ENCODE measurements at regions not wholly inside any gene's neighbourhood (a gene's known extent, or its start where the extent isn't known, plus 50 kb on each side); places are given as distances from the start of the nearest gene placed in this dataset.
"Not testable (repeated sequence)": the region's sequence is repeated elsewhere in the genome, so short reads cannot be mapped to it uniquely, and the experiment has no call there.

GRCh38 chr5:154702477-154702876, 52.7 kb upstream of the LARP1 start:
- no peak for FAIRE-seq

DNA sequence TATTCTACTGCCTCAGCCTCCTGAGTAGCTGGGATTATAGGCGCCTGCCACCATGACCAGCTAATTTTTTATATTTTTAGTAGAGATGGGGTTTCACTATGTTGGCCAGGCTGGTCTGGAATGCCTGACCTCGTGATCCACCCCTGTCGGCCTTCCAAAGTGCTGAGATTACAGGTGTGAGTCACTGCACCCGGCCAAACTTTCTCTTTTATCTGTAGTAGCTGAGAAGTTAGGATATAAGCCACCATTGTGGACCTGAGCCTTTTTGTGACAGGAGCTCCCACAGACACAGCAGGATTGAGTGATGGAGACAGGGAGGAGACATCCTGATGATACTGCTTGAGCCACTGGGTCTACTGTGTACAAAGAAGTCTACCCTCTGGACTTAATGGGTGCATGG, 53.5 kb upstream of the LARP1 start:
- not testable (repeated sequence) for FAIRE-seq

DNA sequence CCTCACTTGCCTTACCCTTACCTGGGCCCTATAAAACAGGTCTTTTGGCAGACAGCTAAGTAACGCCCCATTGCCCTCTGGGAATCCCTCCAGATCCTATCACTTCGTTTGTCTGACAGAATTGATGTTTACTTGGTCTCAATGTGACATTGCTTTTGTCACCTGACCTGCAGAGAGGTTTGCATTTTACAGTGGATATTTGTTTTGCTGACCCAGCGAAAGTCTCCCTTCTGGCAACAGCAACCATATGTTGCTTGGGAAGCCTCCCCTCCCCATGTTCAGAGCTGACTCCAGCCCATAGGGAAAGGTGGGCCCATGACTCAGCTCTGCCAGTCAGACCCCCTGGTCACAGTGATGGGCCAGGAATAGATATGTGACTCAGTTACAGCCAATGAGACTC, 54.0 kb upstream of the LARP1 start:
- peak; percentile 94 for FAIRE-seq

DNA sequence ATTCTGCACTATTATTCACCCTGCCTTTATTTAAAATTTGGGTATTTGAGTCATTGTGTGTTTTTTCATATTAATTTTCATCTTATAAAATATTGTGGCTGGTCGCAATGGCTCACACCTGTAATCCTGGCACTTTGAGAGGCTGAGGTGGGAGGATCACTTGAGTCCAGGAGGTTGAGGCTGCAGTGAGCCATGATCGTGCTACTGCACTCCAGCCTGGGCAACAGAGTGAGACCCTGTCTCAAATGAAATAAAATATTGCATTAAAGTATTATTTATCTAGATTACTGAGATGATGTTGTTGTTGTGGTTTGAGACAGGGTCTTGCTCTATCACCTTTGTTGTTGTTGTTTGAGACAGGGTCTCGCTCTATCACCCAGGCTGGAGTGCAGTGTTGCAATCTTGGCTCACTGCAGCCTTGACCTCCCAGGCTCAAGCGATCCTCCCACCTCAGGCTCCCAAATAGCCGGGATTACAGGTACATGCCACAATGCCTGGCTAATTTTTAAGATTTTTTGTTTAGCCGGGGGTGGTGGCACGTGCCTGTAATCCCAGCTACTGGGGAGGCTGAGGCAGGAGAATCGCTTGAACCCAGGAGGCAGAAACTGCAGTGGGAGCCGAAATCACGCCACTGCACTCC, 54.8 kb upstream of the LARP1 start:
- not testable (repeated sequence) for FAIRE-seq

DNA sequence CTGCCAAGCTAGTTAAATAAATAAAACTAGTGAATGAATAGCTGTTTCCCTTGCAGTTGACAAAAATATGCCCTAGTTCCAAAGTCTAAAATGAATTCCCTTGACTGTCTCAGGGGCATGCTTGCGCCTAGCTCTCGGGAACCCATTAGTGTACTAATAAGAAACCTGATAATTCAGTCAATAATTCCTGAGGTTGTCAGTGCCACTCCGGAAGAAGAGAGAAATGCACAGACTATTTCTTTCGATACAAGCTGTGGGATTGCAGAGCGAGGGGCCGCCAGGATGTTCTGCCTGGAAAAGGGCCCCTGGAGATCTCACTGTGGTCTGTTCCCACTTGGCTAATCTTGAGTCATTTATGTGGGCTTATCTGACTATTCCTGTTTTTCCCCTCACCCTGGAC, 56.4 kb upstream of the LARP1 start:
- FAIRE-seq = no peak

GRCh38 chr5:154697371-154697770, 57.8 kb upstream of the LARP1 start:
- no peak for FAIRE-seq

GRCh38 chr5:154696891-154697290, 58.3 kb upstream of the LARP1 start:
- FAIRE-seq = no peak

- FAIRE-seq = no peak
Observed at GRCh38 chr5:154694159-154694558, 61.0 kb upstream of the LARP1 start.

DNA sequence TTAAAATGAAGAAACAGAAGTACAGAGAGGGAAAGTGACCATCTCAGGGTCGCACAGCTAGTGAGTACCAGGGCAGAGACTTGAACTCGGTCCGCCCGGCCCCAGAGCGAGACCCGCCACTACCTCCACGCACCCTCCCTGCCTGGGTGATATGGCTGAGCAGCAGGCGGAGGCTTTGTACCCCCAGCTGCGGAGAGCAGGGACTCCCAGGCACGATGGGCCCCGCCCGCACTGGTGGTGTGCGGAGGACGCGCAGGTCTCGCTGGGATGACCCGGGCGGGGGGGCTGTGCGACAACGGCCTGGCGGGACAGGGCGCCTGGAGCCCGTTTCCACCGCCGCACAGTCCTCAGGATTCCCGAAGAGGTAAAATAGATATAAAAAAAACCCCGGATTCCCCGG, 64.7 kb upstream of the LARP1 start:
- no peak for FAIRE-seq

DNA sequence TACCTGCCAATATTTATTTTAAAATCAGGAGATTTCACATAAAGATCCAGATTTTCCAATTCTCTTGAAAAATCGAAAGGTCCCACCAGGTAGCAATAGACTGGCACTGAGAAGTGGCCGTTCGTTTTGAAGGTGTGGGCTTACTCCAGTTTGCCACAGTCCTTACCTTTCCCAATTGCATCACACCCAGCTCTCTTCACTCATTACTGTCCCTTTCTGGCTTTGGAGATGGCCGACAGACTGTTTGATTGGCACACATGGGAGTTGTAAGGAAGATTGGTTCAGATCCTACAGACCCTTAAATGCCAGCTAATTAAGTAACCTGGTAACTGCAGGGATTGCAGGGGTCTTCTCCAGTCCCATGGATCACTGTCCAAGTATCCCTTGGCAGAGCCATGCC, 68.7 kb upstream of the LARP1 start:
- FAIRE-seq = no peak

- FAIRE-seq = no peak
Observed at GRCh38 chr5:154683101-154683880, 71.9 kb upstream of the LARP1 start.

- no peak for FAIRE-seq
Observed at GRCh38 chr5:154679501-154679900, 75.7 kb upstream of the LARP1 start.

- FAIRE-seq = no peak
Observed at GRCh38 chr5:154677921-154678320, 77.3 kb upstream of the LARP1 start.

- FAIRE-seq = no peak
Observed at GRCh38 chr5:154676508-154676907, 78.7 kb upstream of the LARP1 start.

DNA sequence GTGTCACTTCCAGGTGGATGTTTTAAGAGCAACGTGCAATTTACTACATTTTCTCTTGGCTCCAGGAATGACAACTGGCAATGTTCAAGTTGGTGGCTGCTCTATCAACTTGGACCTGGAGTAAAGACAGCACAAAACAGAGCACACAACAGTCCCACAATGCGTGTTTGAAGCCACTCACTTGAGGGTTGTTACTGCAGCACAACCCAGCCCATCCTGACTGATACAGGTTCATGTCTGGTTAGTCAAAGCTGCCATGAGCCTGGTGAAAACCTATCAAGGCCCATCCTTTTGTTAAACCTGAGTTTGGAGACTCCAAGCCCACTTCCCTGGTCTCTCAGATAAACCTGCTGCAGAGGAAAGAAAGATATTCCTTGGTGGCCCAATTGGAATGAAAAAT, 81.1 kb upstream of the LARP1 start:
- no peak for FAIRE-seq

GRCh38 chr5:154673506-154673905, 81.7 kb upstream of the LARP1 start:
- no peak for FAIRE-seq

GRCh38 chr5:154669913-154670312, 85.3 kb upstream of the LARP1 start:
- FAIRE-seq = not testable (repeated sequence)

DNA sequence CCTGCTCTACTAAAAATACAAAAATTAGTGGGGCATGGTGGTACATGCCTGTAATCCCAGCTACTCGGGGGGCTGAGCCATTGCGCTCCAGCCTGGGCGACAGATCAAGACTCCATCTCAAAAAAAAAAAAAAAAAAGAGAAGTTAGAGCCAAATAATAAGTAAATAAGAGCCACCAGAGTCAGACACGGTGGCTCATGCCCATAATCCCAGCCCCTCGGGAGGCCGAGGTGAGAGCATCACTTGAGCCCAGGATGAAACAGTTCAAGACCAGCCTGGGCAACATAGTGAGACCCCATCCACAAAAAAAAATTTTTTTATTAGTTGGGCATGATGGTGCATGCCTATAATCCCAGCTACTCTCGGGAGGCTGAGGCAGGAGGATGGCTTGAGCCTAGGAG, 85.8 kb upstream of the LARP1 start:
- FAIRE-seq = no peak

GRCh38 chr5:154664869-154665268, 90.3 kb upstream of the LARP1 start:
- FAIRE-seq = no peak

GRCh38 chr5:154663424-154663823, 91.8 kb upstream of the LARP1 start:
- FAIRE-seq = no peak

GRCh38 chr5:154654486-154655371, 100.4 kb upstream of the LARP1 start:
- peak; percentile 85 for FAIRE-seq

DNA sequence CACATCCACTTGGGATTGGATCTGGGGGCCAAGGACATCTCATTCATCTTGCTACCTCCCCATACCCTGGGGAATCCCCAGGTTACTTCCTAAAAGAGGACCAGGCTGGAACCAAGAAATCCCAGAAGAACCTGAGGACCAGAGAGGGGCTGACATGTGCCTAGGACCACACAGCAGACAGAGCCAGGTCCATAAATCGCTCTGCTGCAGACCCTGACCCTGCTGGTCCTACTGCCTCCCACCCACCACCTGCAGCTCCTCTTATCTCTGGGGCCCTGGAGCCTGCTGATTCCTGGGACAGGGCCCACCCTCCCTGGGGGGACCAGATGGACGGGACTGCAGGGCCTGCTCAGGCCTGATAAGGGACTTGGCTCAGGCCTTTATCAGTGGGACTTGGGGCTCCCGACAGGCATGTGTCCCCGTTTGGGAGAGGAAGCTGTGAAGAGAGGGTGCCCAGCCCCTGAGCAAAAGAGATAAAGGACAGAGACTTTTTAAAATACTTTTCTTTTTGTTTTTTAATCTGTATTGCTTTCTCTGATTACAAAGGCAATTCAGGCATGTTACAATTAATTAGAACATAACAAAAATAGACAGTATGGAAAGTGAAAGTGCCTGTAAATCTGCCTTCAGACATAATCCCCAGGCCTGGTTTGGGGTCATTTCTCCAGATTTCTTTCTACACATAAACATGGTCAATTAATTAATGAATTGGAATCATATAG, 101.3 kb upstream of the LARP1 start:
- FAIRE-seq = no peak

- no peak for FAIRE-seq
Observed at GRCh38 chr5:154653418-154653763, 101.8 kb upstream of the LARP1 start.

All from islet of Langerhans (tissue), 1 donor.